ENCODE measurements at regions not wholly inside any gene's neighbourhood (a gene's known extent, or its start where the extent isn't known, plus 50 kb on each side); places are given as distances from the start of the nearest gene placed in this dataset.

GRCh38 chr10:10007957-10008356 is 1009.7 kb upstream of the CELF2 start:
- no peak for TF ChIP-seq CTCF (IDR thresholded peaks at IDR 0.05; ENCODE audit: insufficient read depth, low read length)
- no peak for TF ChIP-seq GABPA (IDR thresholded peaks at IDR 0.05; ENCODE audit: low read depth)
- TF ChIP-seq POLR2AphosphoS5 (IDR thresholded peaks at IDR 0.05; ENCODE audit: low read depth), result no peak

Measured in HL-60 (cell line).